ENCODE measurements at regions not wholly inside any gene's neighbourhood (a gene's known extent, or its start where the extent isn't known, plus 50 kb on each side); places are given as distances from the start of the nearest gene placed in this dataset.

- no peak for ATAC-seq
- intact Hi-C loops (cut with micrococcal nuclease) = no loop called here
- TF ChIP-seq CTCF (IDR thresholded peaks at IDR 0.05) = no peak
- Histone ChIP-seq H3K27me3 (ENCODE audit: control insufficient read depth, insufficient read depth, low read length) (peaks cover 7% of the 10 kb centered on the region), H3K36me3 (ENCODE audit: control insufficient read depth, insufficient read depth, low read length) (no peaks in the 10 kb centered on the region), H3K4me3 (ENCODE audit: low read length) (no peak overlapping the region), H3K27ac (ENCODE audit: low read length) (no peak overlapping the region), H3K9me3 (ENCODE audit: control insufficient read depth, insufficient read depth, low read length) (no peaks in the 10 kb centered on the region), H3K4me1 (ENCODE audit: control insufficient read depth, insufficient read depth, low read length) (no peaks in the 10 kb centered on the region)
- Mint-ChIP-seq H3K36me3 (no peaks in the 10 kb centered on the region), H3K27me3 (ENCODE audit: low read depth in 2 of 2) (peaks cover 17 to 38% of the 10 kb centered on the region in 2 donors), H3K27ac (no peak overlapping the region), H3K4me3 (no peak overlapping the region), H3K9me3 (no peaks in the 10 kb centered on the region), H3K4me1 (no peaks in the 10 kb centered on the region)
- 33% methylated on average over 6 of the region's 7 CpGs for WGBS (ENCODE audit: insufficient coverage)
- no peak for DNase-seq
These were observed 121.9 kb upstream of the CDC42BPA start for GRCh38 chr1:227440182-227440581.

- Mint-ChIP-seq H3K27me3 (ENCODE audit: low read depth in 2 of 2) (peaks cover 16 to 38% of the 10 kb centered on the region in 2 donors), H3K4me1 (no peaks in the 10 kb centered on the region), H3K27ac (no peak overlapping the region), H3K4me3 (no peak overlapping the region), H3K9me3 (no peaks in the 10 kb centered on the region), H3K36me3 (no peaks in the 10 kb centered on the region)
- ATAC-seq (no peak), DNase-seq (peak in 1 of 2 donors; percentile 32)
- no peak overlapping the region for H3K27ac ChIP-seq (ENCODE audit: low read length)
- TF ChIP-seq CTCF (IDR thresholded peaks at IDR 0.05) = no peak
- H3K9me3 ChIP-seq (ENCODE audit: control insufficient read depth, insufficient read depth, low read length) = no peaks in the 10 kb centered on the region
- WGBS (ENCODE audit: insufficient coverage) = 9% methylated on average over 7 of the region's 7 CpGs
- no peak overlapping the region for H3K4me3 ChIP-seq (ENCODE audit: low read length)
- intact Hi-C loops (cut with micrococcal nuclease) = no loop called here
- H3K4me1 ChIP-seq (ENCODE audit: control insufficient read depth, insufficient read depth, low read length) = no peaks in the 10 kb centered on the region
- no peaks in the 10 kb centered on the region for H3K36me3 ChIP-seq (ENCODE audit: control insufficient read depth, insufficient read depth, low read length)
- H3K27me3 ChIP-seq (ENCODE audit: control insufficient read depth, insufficient read depth, low read length) = peaks cover 7% of the 10 kb centered on the region
These were observed 119.3 kb upstream of the CDC42BPA start for GRCh38 chr1:227437495-227438008.

GRCh38 chr1:227434808-227435444 lies 116.6 kb upstream of the CDC42BPA start:
- ATAC-seq = no peak
- Mint-ChIP-seq H3K36me3 (no peaks in the 10 kb centered on the region), H3K9me3 (no peaks in the 10 kb centered on the region), H3K27me3 (ENCODE audit: low read depth in 2 of 2) (peaks cover 15 to 30% of the 10 kb centered on the region in 2 donors), H3K4me3 (no peak overlapping the region), H3K4me1 (no peaks in the 10 kb centered on the region), H3K27ac (no peak overlapping the region)
- 74% methylated on average over 3 of the region's 3 CpGs for WGBS (ENCODE audit: insufficient coverage)
- Histone ChIP-seq H3K27me3 (ENCODE audit: control insufficient read depth, insufficient read depth, low read length) (peaks cover 6% of the 10 kb centered on the region), H3K4me3 (ENCODE audit: low read length) (no peak overlapping the region), H3K4me1 (ENCODE audit: control insufficient read depth, insufficient read depth, low read length) (no peaks in the 10 kb centered on the region), H3K9me3 (ENCODE audit: control insufficient read depth, insufficient read depth, low read length) (no peaks in the 10 kb centered on the region), H3K36me3 (ENCODE audit: control insufficient read depth, insufficient read depth, low read length) (no peaks in the 10 kb centered on the region), H3K27ac (ENCODE audit: low read length) (no peak overlapping the region)
- DNase-seq = no peak
- no peak for TF ChIP-seq CTCF (IDR thresholded peaks at IDR 0.05)
- intact Hi-C loops (cut with micrococcal nuclease) = no loop called here

Measured in natural killer cell (primary cell).